Naive thymus-derived CD4-positive, alpha-beta T cell (primary cell): ENCODE measurements at regions not wholly inside any gene's neighbourhood (a gene's known extent, or its start where the extent isn't known, plus 50 kb on each side); places are given as distances from the start of the nearest gene placed in this dataset.

ENCODE experiments used
- ATAC-seq: fragments of 150-1000 bp; cut with Tn5 transposase; 2 replicates; pipeline ENCODE4 v1.10.0; 2021; ENCODE audit warnings: mild to moderate bottlenecking, moderate library complexity
- CTCF ChIA-PET: fragments of 350-600 bp; sonication (Branson Sonifier 250); formaldehyde crosslinking; loops from one replicate; lab custom pipeline; 2021; ENCODE audit warnings: antibody characterized with exemption; lab: Charles Lee
- POLR2A ChIA-PET: fragments of 350-600 bp; sonication (Branson Sonifier 250); formaldehyde crosslinking; loops from one replicate; lab custom pipeline; 2021; ENCODE audit warnings: antibody characterized with exemption, inconsistent platforms; lab: Charles Lee
- DNase-seq, 9 donors: peaks; one replicate each; pipeline versions ENCODE4 v3.0.0 to v3.0.0-alpha.2; 2020 to 2022; ENCODE audit warnings: mixed read lengths in 1 of 9
- H3K27ac ChIP-seq: one replicate; pipeline ENCODE4 v1.7.0; 2013; ENCODE audit warnings: mild to moderate bottlenecking, low read depth, low read length, moderate library complexity
- H3K27me3 ChIP-seq, 2 donors: one replicate each; pipeline ENCODE4 v1.7.0; 2013; ENCODE audit warnings: low read length in 2 of 2, mild to moderate bottlenecking in 2 of 2, moderate library complexity in 2 of 2; ENCODE audit not compliant: control insufficient read depth in 2 of 2, insufficient read depth in 2 of 2
- H3K36me3 ChIP-seq, 3 experiments: 1 replicate in 2 of 3; 2 replicates in 1 of 3; pipeline ENCODE4 v1.7.0; 2013; ENCODE audit warnings: low read length in 3 of 3, mild to moderate bottlenecking in 3 of 3, moderate library complexity in 1 of 3; ENCODE audit not compliant: insufficient read depth in 3 of 3, control insufficient read depth in 2 of 3
- H3K4me1 ChIP-seq, 2 donors: one replicate each; pipeline ENCODE4 v1.7.0; 2013; ENCODE audit warnings: low read length in 2 of 2, mild to moderate bottlenecking in 2 of 2, moderate library complexity in 1 of 2; ENCODE audit not compliant: control insufficient read depth in 2 of 2, insufficient read depth in 2 of 2
- H3K4me3 ChIP-seq: 2 replicates; pipeline ENCODE4 v1.7.0; 2013; ENCODE audit warnings: mild to moderate bottlenecking, low read length
- H3K9me3 ChIP-seq, 3 experiments: 1 replicate in 2 of 3; 2 replicates in 1 of 3; pipeline ENCODE4 v1.7.0; 2013; ENCODE audit warnings: low read length in 3 of 3; ENCODE audit not compliant: control insufficient read depth in 2 of 3
- H3K27ac Mint-ChIP-seq, 9 donors: one replicate each; pipeline ENCODE4 v1.8.0; 2020 to 2022; ENCODE audit warnings: mixed read lengths in 9 of 9, mild to moderate bottlenecking in 8 of 9, moderate library complexity in 5 of 9, inconsistent platforms in 2 of 9
- H3K27me3 Mint-ChIP-seq, 5 donors: one replicate each; pipeline ENCODE4 v1.8.0; 2021 to 2022; ENCODE audit warnings: mixed read lengths in 5 of 5, mild to moderate bottlenecking in 1 of 5
- H3K36me3 Mint-ChIP-seq, 5 donors: one replicate each; pipeline ENCODE4 v1.8.0; 2020 to 2022; ENCODE audit warnings: mixed read lengths in 5 of 5, mild to moderate bottlenecking in 3 of 5, inconsistent platforms in 1 of 5
- H3K4me1 Mint-ChIP-seq, 7 donors: one replicate each; pipeline ENCODE4 v1.8.0; 2020 to 2022; ENCODE audit warnings: mixed read lengths in 7 of 7, mild to moderate bottlenecking in 3 of 7, inconsistent platforms in 1 of 7
- H3K4me3 Mint-ChIP-seq, 10 donors: one replicate each; pipeline ENCODE4 v1.8.0; 2020 to 2022; ENCODE audit warnings: mild to moderate bottlenecking in 10 of 10, mixed read lengths in 10 of 10, moderate library complexity in 6 of 10, inconsistent platforms in 2 of 10
- H3K9me3 Mint-ChIP-seq, 11 donors: one replicate each; pipeline ENCODE4 v1.8.0; 2020 to 2022; ENCODE audit warnings: mixed read lengths in 11 of 11, mild to moderate bottlenecking in 4 of 11, inconsistent platforms in 1 of 11, moderate library complexity in 1 of 11
- intact Hi-C, 2 donors: fragments of 100-400 bp; cut with micrococcal nuclease; formaldehyde crosslinking; loops; one replicate each; pipeline ENCODE4 v1.15.1; 2023

DNA sequence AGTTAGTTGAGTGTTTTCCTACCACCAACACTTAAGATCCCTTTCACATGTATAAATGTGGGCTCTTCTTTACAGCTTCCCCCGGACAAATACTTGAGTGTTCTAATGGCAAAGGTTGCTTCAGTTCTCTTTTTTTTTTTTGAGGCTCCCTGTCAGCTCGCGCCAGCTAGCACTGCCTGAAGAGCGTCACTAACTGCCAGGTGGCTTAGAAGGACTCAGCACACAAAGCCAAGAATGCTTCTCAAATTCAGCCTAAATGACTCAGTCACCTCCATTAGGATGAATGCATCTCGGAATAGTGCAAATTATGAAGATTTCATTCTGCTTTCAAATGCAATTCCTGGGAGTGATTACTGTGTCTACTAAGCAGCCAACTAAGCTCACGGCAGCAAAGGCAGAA lies 150.7 kb upstream of the BTBD3 start:
- Histone ChIP-seq H3K27me3 (no peaks in the 10 kb centered on the region), H3K27ac (no peak overlapping the region), H3K4me1 (no peaks in the 10 kb centered on the region), H3K36me3 (no peaks in the 10 kb centered on the region), H3K9me3 (no peaks in the 10 kb centered on the region), H3K4me3 (no peak overlapping the region)
- intact Hi-C loops: no loop called here
- Mint-ChIP-seq H3K27ac (no peak overlapping the region), H3K27me3 (peaks cover 0 to 4% (median 0%) of the 10 kb centered on the region in 5 donors), H3K9me3 (peaks cover 3 to 28% (median 12%) of the 10 kb centered on the region in 11 donors), H3K4me1 (peaks cover 0 to 1% (median 0%) of the 10 kb centered on the region in 7 donors), H3K36me3 (no peaks in the 10 kb centered on the region), H3K4me3 (no peak overlapping the region)
- ChIA-PET POLR2A (no interaction called here), CTCF (no interaction called here)
- ATAC-seq (no peak), DNase-seq (no peak)

DNA sequence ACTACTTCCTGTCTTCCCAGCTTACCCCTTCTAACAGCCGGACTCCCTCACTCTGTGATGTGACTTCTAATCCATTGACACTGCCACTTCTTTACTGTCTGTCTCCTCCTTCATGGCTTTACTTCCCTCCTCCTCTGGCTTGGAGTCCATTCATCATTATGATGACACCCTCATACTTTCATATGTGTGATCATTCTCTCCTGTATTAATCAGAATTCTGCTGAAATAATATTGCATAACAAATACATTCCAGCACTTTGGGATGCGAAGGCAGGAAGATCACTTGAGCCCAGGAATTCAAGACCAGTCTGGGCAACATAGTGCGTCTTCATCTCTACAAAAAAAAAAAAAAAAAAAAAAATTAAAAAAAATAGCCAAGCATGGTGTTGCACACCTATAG lies 147.9 kb upstream of the BTBD3 start:
- DNase-seq: no peak
- CTCF ChIA-PET: no interaction called here
- Histone ChIP-seq H3K4me3 (no peak overlapping the region), H3K36me3 (no peaks in the 10 kb centered on the region), H3K27ac (no peak overlapping the region), H3K4me1 (no peaks in the 10 kb centered on the region), H3K9me3 (no peaks in the 10 kb centered on the region), H3K27me3 (no peaks in the 10 kb centered on the region)
- Mint-ChIP-seq H3K27ac (no peak overlapping the region), H3K36me3 (no peaks in the 10 kb centered on the region), H3K27me3 (peaks cover 0 to 4% (median 0%) of the 10 kb centered on the region in 5 donors), H3K9me3 (peaks cover 3 to 33% (median 11%) of the 10 kb centered on the region in 11 donors), H3K4me1 (peaks cover 0 to 1% (median 0%) of the 10 kb centered on the region in 7 donors), H3K4me3 (no peak overlapping the region)
- ATAC-seq: no peak
- POLR2A ChIA-PET: no interaction called here
- intact Hi-C loops: no loop called here

DNA sequence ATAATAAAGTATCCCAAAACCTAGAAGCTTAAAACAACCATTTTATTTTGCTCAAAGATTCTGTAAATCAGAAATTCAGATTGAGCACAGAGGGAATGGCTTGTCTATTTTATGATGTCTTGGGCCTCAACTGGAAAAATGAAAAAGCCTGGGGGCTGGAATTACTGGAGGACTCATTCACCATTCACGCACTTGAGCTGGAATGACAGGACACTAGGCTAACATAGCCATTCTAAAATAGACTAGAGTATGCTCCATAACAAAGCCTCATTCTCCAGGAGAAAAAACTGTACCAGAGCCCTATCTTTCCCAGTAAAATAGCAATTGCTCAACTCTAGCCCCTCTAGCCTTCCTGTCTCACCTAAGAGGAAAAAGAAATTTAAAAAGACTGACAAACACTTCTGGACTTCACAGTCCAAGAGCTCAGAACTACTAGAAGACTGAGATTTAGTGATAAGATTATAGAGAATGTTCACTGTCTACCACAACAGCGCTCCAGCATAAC lies 145.4 kb upstream of the BTBD3 start:
- no peaks in the 10 kb centered on the region for H3K9me3 ChIP-seq

DNA sequence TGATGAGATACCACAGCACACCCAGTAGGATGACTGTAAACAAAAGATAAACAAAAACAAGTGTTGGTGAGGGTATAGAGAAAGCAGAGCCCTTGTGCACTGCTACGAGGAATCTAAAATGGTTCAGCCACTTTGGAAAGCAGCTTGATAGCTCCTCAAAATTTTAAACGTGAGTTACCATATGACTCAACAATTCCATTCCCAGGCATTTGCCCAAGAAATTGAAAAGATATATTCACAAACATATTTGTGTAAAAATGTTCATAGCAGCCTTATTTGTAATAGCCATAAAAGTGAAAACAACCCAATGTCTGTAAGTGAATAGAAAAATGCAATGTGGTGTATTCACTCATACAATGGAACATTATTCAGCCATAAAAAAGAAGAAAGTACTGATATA lies 141.0 kb upstream of the BTBD3 start:
- DNase-seq: no peak
- H3K27ac Mint-ChIP-seq: no peak overlapping the region
- no peaks in the 10 kb centered on the region for H3K27me3 ChIP-seq
- no peaks in the 10 kb centered on the region for H3K9me3 ChIP-seq
- ChIA-PET POLR2A (interaction anchor here (0.6 kb wide), 1 partner anchor 424 kb away, joined by 3 read pairs; no protein-coding TSS in a partner anchor), CTCF (no interaction called here)
- H3K9me3 Mint-ChIP-seq: peaks cover 2 to 21% (median 11%) of the 10 kb centered on the region in 11 donors
- H3K4me3 Mint-ChIP-seq: no peak overlapping the region
- peaks cover 0 to 5% (median 0%) of the 10 kb centered on the region in 5 donors for H3K27me3 Mint-ChIP-seq
- no peaks in the 10 kb centered on the region for H3K36me3 Mint-ChIP-seq
- ATAC-seq: no peak
- H3K27ac ChIP-seq: no peak overlapping the region
- intact Hi-C loops: no loop called here
- no peaks in the 10 kb centered on the region for H3K36me3 ChIP-seq
- no peak overlapping the region for H3K4me3 ChIP-seq
- no peaks in the 10 kb centered on the region for H3K4me1 ChIP-seq
- H3K4me1 Mint-ChIP-seq: no peaks in the 10 kb centered on the region

More for the DNA sequence above, 145.4 kb upstream of the BTBD3 start:
- no peaks in the 10 kb centered on the region for H3K4me1 ChIP-seq
- H3K27me3 ChIP-seq: no peaks in the 10 kb centered on the region
- no peak for ATAC-seq
- peaks cover 0 to 3% (median 0%) of the 10 kb centered on the region in 5 donors for H3K27me3 Mint-ChIP-seq
- H3K4me3 ChIP-seq: no peak overlapping the region
- H3K4me3 Mint-ChIP-seq: no peak overlapping the region
- ChIA-PET POLR2A (no interaction called here), CTCF (no interaction called here)
- no peak overlapping the region for H3K27ac Mint-ChIP-seq
- H3K36me3 ChIP-seq: no peaks in the 10 kb centered on the region
- no peaks in the 10 kb centered on the region for H3K4me1 Mint-ChIP-seq
- H3K27ac ChIP-seq: no peak overlapping the region
- no peak for DNase-seq
- H3K9me3 Mint-ChIP-seq: peaks cover 3 to 27% (median 11%) of the 10 kb centered on the region in 11 donors
- H3K36me3 Mint-ChIP-seq: no peaks in the 10 kb centered on the region
- intact Hi-C loops: no loop called here

DNA sequence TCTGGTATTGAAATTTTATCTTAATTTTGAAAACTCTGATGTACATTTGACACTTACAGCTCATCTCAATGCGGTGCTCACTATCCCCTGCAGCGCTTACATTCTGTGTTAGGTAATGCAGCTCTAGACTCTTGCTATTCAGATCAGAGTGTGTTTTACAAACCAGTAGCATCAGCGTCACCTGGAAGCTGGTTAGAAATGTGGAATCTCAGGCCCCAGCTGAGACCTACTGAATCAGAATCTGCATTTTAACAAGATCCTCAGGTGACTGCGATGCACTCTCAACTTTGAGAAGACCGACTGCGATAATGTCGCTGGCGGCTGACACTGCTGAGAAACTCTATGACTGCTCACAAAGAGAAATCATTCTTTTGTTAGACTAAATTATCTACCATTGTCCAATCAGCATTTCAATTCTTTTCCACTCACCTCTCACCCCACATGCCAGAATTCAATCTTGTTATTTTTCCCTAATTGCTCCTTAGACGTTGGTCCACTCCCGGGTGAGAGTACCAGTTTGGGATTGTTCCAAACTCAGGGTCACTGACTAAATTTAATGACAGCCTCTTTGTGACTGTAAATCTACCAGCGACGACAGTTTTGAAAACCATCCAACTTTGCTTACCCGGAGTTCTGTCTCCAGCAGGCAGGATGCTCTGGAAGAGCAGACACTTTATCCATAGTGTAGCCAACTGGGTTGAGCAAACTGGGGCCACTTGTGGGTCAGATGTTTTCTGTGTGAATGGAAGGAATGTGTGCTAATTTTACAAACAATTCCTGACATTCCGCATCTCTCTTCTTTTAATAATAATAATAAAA lies 140.1 kb upstream of the BTBD3 start:
- Mint-ChIP-seq H3K27me3 (peaks cover 0 to 5% (median 0%) of the 10 kb centered on the region in 5 donors), H3K4me1 (no peaks in the 10 kb centered on the region), H3K9me3 (peaks cover 0 to 13% (median 7%) of the 10 kb centered on the region in 11 donors), H3K36me3 (no peaks in the 10 kb centered on the region), H3K27ac (no peak overlapping the region), H3K4me3 (no peak overlapping the region)
- intact Hi-C loops: no loop called here
- ChIA-PET POLR2A (no interaction called here), CTCF (no interaction called here)
- DNase-seq: no peak
- Histone ChIP-seq H3K9me3 (no peaks in the 10 kb centered on the region), H3K36me3 (no peaks in the 10 kb centered on the region), H3K27me3 (no peaks in the 10 kb centered on the region), H3K27ac (no peak overlapping the region), H3K4me1 (no peaks in the 10 kb centered on the region), H3K4me3 (no peak overlapping the region)
- ATAC-seq: no peak

DNA sequence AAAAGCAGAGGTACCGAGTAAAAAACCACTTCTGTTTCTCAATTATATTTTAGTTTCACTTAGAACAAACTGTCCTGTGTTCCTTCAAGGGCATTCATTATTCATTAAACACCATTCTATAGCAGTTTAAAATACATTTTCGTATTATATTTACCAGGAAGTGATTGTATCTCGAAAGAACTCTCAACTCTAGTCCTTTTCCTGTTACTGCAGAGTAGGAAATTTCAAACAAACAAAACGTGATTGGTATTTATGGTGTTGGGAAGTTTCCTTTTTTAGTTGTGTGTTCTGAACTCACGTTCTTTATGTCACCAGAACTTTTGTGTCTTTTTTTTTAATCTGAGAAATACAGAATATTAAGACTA lies 139.5 kb upstream of the BTBD3 start:
- H3K9me3 Mint-ChIP-seq: peaks cover 0 to 7% (median 2%) of the 10 kb centered on the region in 11 donors
- H3K4me3 Mint-ChIP-seq: no peak overlapping the region
- H3K27ac ChIP-seq: no peak overlapping the region
- H3K36me3 ChIP-seq: no peaks in the 10 kb centered on the region
- no peaks in the 10 kb centered on the region for H3K9me3 ChIP-seq
- POLR2A ChIA-PET: no interaction called here
- H3K4me1 ChIP-seq: no peaks in the 10 kb centered on the region
- no peaks in the 10 kb centered on the region for H3K4me1 Mint-ChIP-seq
- no peaks in the 10 kb centered on the region for H3K27me3 ChIP-seq
- intact Hi-C loops: no loop called here
- no peak for ATAC-seq
- DNase-seq: no peak
- H3K27me3 Mint-ChIP-seq: peaks cover 0 to 5% (median 0%) of the 10 kb centered on the region in 5 donors
- no peak overlapping the region for H3K27ac Mint-ChIP-seq
- CTCF ChIA-PET: no interaction called here
- no peaks in the 10 kb centered on the region for H3K36me3 Mint-ChIP-seq
- H3K4me3 ChIP-seq: no peak overlapping the region
